ENCODE measurements at regions not wholly inside any gene's neighbourhood (a gene's known extent, or its start where the extent isn't known, plus 50 kb on each side); places are given as distances from the start of the nearest gene placed in this dataset.

GRCh38 chr6:123687864-123688263, 51.1 kb upstream of the TRDN start:
- TF ChIP-seq CTCF (IDR thresholded peaks at IDR 0.05) (no peak), POLR2A (IDR thresholded peaks at IDR 0.05) (no peak), EP300 (IDR thresholded peaks at IDR 0.05) (no peak), POLR2AphosphoS5 (IDR thresholded peaks at IDR 0.05) (no peak)
- Histone ChIP-seq H3K36me3 (no peaks in the 10 kb centered on the region), H3K4me3 (no peak overlapping the region), H3K27me3 (no peaks in the 10 kb centered on the region), H3K27ac (no peak overlapping the region), H3K9me3 (no peaks in the 10 kb centered on the region), H3K4me1 (no peaks in the 10 kb centered on the region)
- DNase-seq: no peak
- intact Hi-C loops (cut with DNase I; ENCODE audit: low total_unique reads): no loop called here
- 54 to 77% (median 63%) methylated on average over 1 of the region's 1 CpG for WGBS, 5 donors
